Skin epidermis (tissue), 12 donors: ENCODE measurements at regions not wholly inside any gene's neighbourhood (a gene's known extent, or its start where the extent isn't known, plus 50 kb on each side); places are given as distances from the start of the nearest gene placed in this dataset.

Experiments used
- H3K27ac ChIP-seq, 21 experiments: fragments of 200-600 bp; sonication (generic) in 11 of 21; one replicate each; pipeline ENCODE4 v1.5.0; 2020; ENCODE audit warnings: mild to moderate bottlenecking in 3 of 21, inconsistent platforms in 2 of 21, moderate library complexity in 2 of 21
- H3K4me3 ChIP-seq, 7 experiments: fragments of 200-600 bp; sonication (generic) in 2 of 7; one replicate each; pipeline ENCODE4 v1.5.0; 2020; ENCODE audit warnings: inconsistent platforms in 2 of 7, mild to moderate bottlenecking in 2 of 7, moderate library complexity in 1 of 7

- Histone ChIP-seq H3K4me3 (no peak overlapping the region), H3K27ac (peak overlapping the region in 2 of 21 experiments; percentile 39 to 44)
Observed at GRCh38 chr21:35332841-35333426, 283.8 kb upstream of the RUNX1 start.

- H3K4me3 ChIP-seq: no peak overlapping the region
- no peak overlapping the region for H3K27ac ChIP-seq
Observed at GRCh38 chr21:35329940-35330660, 281.0 kb upstream of the RUNX1 start.

GRCh38 chr21:35328856-35329455, 279.9 kb upstream of the RUNX1 start:
- Histone ChIP-seq H3K4me3 (no peak overlapping the region), H3K27ac (peak overlapping the region in 1 of 21 experiments; percentile 10)

GRCh38 chr21:35326677-35327076, 277.6 kb upstream of the RUNX1 start:
- H3K27ac ChIP-seq: peak overlapping the region in 9 of 21 experiments; percentile 7 to 76 (median 63)
- no peak overlapping the region for H3K4me3 ChIP-seq

- Histone ChIP-seq H3K4me3 (no peak overlapping the region), H3K27ac (peak overlapping the region in 15 of 21 experiments; percentile 4 to 76 (median 47))
Observed at GRCh38 chr21:35325953-35326352, 276.9 kb upstream of the RUNX1 start.

- peak overlapping the region in 18 of 21 experiments; percentile 14 to 76 (median 63) for H3K27ac ChIP-seq
- no peak overlapping the region for H3K4me3 ChIP-seq
Observed at GRCh38 chr21:35324372-35325220, 275.5 kb upstream of the RUNX1 start.

- Histone ChIP-seq H3K27ac (peak overlapping the region in 16 of 21 experiments; percentile 14 to 76 (median 66)), H3K4me3 (no peak overlapping the region)
Observed at GRCh38 chr21:35323947-35324346, 274.8 kb upstream of the RUNX1 start.

- no peak overlapping the region for H3K27ac ChIP-seq
- H3K4me3 ChIP-seq: no peak overlapping the region
Observed at GRCh38 chr21:35321322-35322200, 272.5 kb upstream of the RUNX1 start.

- no peak overlapping the region for H3K4me3 ChIP-seq
- H3K27ac ChIP-seq: no peak overlapping the region
Observed at GRCh38 chr21:35319684-35320283, 270.7 kb upstream of the RUNX1 start.

GRCh38 chr21:35316933-35317332, 267.8 kb upstream of the RUNX1 start:
- Histone ChIP-seq H3K27ac (no peak overlapping the region), H3K4me3 (no peak overlapping the region)

GRCh38 chr21:35316456-35316855, 267.4 kb upstream of the RUNX1 start:
- H3K4me3 ChIP-seq: no peak overlapping the region
- no peak overlapping the region for H3K27ac ChIP-seq

GRCh38 chr21:35314857-35315582, 265.9 kb upstream of the RUNX1 start:
- H3K4me3 ChIP-seq: no peak overlapping the region
- peak overlapping the region in 2 of 21 experiments; percentile 20 to 23 for H3K27ac ChIP-seq

GRCh38 chr21:35311985-35312384, 262.9 kb upstream of the RUNX1 start:
- H3K27ac ChIP-seq: no peak overlapping the region
- H3K4me3 ChIP-seq: no peak overlapping the region

GRCh38 chr21:35309316-35309715, 260.2 kb upstream of the RUNX1 start:
- Histone ChIP-seq H3K4me3 (no peak overlapping the region), H3K27ac (no peak overlapping the region)

GRCh38 chr21:35303085-35303484, 254.0 kb upstream of the RUNX1 start:
- no peak overlapping the region for H3K27ac ChIP-seq

GRCh38 chr21:35298757-35299156, 249.7 kb upstream of the RUNX1 start:
- peak overlapping the region in 2 of 21 experiments; percentile 35 to 38 for H3K27ac ChIP-seq

More at GRCh38 chr21:35303085-35303484, 254.0 kb upstream of the RUNX1 start:
- no peak overlapping the region for H3K4me3 ChIP-seq

GRCh38 chr21:35297665-35298064, 248.6 kb upstream of the RUNX1 start:
- Histone ChIP-seq H3K4me3 (no peak overlapping the region), H3K27ac (no peak overlapping the region)

More at GRCh38 chr21:35298757-35299156, 249.7 kb upstream of the RUNX1 start:
- no peak overlapping the region for H3K4me3 ChIP-seq
